ENCODE measurements at regions not wholly inside any gene's neighbourhood (a gene's known extent, or its start where the extent isn't known, plus 50 kb on each side); places are given as distances from the start of the nearest gene placed in this dataset.
"Not testable (repeated sequence)": the region's sequence is repeated elsewhere in the genome, so short reads cannot be mapped to it uniquely, and the experiment has no call there.

- no peak overlapping the region for H3K4me3 ChIP-seq (ENCODE audit: extremely low read depth, insufficient read depth, low read length, poor library complexity, severe bottlenecking)
- no peak overlapping the region for H3K27ac ChIP-seq (ENCODE audit: low read depth, low read length, severe bottlenecking)
- 95 to 100% methylated on average over 5 of the region's 8 CpGs for WGBS, 2 experiments (ENCODE audit: insufficient coverage in 2 of 2)
- H3K4me1 ChIP-seq (ENCODE audit: control insufficient read depth, insufficient read depth, low read length, poor library complexity, severe bottlenecking): no peaks in the 10 kb centered on the region
- H3K36me3 ChIP-seq (ENCODE audit: control insufficient read depth, insufficient read depth, low read length): no peaks in the 10 kb centered on the region
- H3K9me3 ChIP-seq (ENCODE audit: control insufficient read depth, low read length): peaks cover 8% of the 10 kb centered on the region
Measured at GRCh38 chr21:36611379-36611778, 87.5 kb upstream of the SIM2 start.

- Histone ChIP-seq H3K27ac (ENCODE audit: low read depth, low read length, severe bottlenecking) (no peak overlapping the region), H3K4me3 (ENCODE audit: extremely low read depth, insufficient read depth, low read length, poor library complexity, severe bottlenecking) (no peak overlapping the region), H3K9me3 (ENCODE audit: control insufficient read depth, low read length) (peaks cover 8% of the 10 kb centered on the region), H3K4me1 (ENCODE audit: control insufficient read depth, insufficient read depth, low read length, poor library complexity, severe bottlenecking) (no peaks in the 10 kb centered on the region), H3K36me3 (ENCODE audit: control insufficient read depth, insufficient read depth, low read length) (no peaks in the 10 kb centered on the region)
- 87 to 91% methylated on average over 10 of the region's 10 CpGs for WGBS, 2 experiments (ENCODE audit: insufficient coverage in 2 of 2)
Measured at GRCh38 chr21:36613059-36613458, 85.9 kb upstream of the SIM2 start.

GRCh38 chr21:36613554-36613953 is 85.4 kb upstream of the SIM2 start:
- WGBS, 2 experiments (ENCODE audit: insufficient coverage in 2 of 2): 76 to 91% methylated on average over 3 of the region's 3 CpGs
- H3K4me1 ChIP-seq (ENCODE audit: control insufficient read depth, insufficient read depth, low read length, poor library complexity, severe bottlenecking): no peaks in the 10 kb centered on the region
- no peaks in the 10 kb centered on the region for H3K36me3 ChIP-seq (ENCODE audit: control insufficient read depth, insufficient read depth, low read length)
- no peak overlapping the region for H3K27ac ChIP-seq (ENCODE audit: low read depth, low read length, severe bottlenecking)
- H3K4me3 ChIP-seq (ENCODE audit: extremely low read depth, insufficient read depth, low read length, poor library complexity, severe bottlenecking): no peak overlapping the region
- peaks cover 8% of the 10 kb centered on the region for H3K9me3 ChIP-seq (ENCODE audit: control insufficient read depth, low read length)

- 61% methylated on average over 3 of the region's 5 CpGs; no CpG with 5 or more reads in 1 of the 2 experiments for WGBS, 2 experiments (ENCODE audit: insufficient coverage in 2 of 2)
Measured at GRCh38 chr21:36615274-36615964, 83.5 kb upstream of the SIM2 start.

GRCh38 chr21:36616773-36617172 is 82.1 kb upstream of the SIM2 start:
- H3K4me3 ChIP-seq (ENCODE audit: extremely low read depth, insufficient read depth, low read length, poor library complexity, severe bottlenecking); H3K9me3 ChIP-seq (ENCODE audit: control insufficient read depth, low read length); H3K27ac ChIP-seq (ENCODE audit: low read depth, low read length, severe bottlenecking); H3K36me3 ChIP-seq (ENCODE audit: control insufficient read depth, insufficient read depth, low read length); H3K4me1 ChIP-seq (ENCODE audit: control insufficient read depth, insufficient read depth, low read length, poor library complexity, severe bottlenecking): not testable (repeated sequence)
- WGBS, 2 experiments (ENCODE audit: insufficient coverage in 2 of 2): 91 to 93% methylated on average over 9 to 13 of the region's 13 CpGs

More at GRCh38 chr21:36615274-36615964, 83.5 kb upstream of the SIM2 start:
- H3K9me3 ChIP-seq (ENCODE audit: control insufficient read depth, low read length): peaks cover 8% of the 10 kb centered on the region
- no peak overlapping the region for H3K27ac ChIP-seq (ENCODE audit: low read depth, low read length, severe bottlenecking)
- H3K36me3 ChIP-seq (ENCODE audit: control insufficient read depth, insufficient read depth, low read length): no peaks in the 10 kb centered on the region
- H3K4me1 ChIP-seq (ENCODE audit: control insufficient read depth, insufficient read depth, low read length, poor library complexity, severe bottlenecking): no peaks in the 10 kb centered on the region
- no peak overlapping the region for H3K4me3 ChIP-seq (ENCODE audit: extremely low read depth, insufficient read depth, low read length, poor library complexity, severe bottlenecking)

GRCh38 chr21:36621794-36622193 is 77.1 kb upstream of the SIM2 start:
- whole genome bisulfite sequencing, 2 experiments (ENCODE audit: insufficient coverage in 2 of 2): no CpG with 5 or more reads among the region's 1 CpG
- not testable (repeated sequence) for H3K4me1 ChIP-seq (ENCODE audit: control insufficient read depth, insufficient read depth, low read length, poor library complexity, severe bottlenecking); H3K27ac ChIP-seq (ENCODE audit: low read depth, low read length, severe bottlenecking); H3K36me3 ChIP-seq (ENCODE audit: control insufficient read depth, insufficient read depth, low read length); H3K9me3 ChIP-seq (ENCODE audit: control insufficient read depth, low read length); H3K4me3 ChIP-seq (ENCODE audit: extremely low read depth, insufficient read depth, low read length, poor library complexity, severe bottlenecking)

GRCh38 chr21:36624105-36624504 is 74.8 kb upstream of the SIM2 start:
- Histone ChIP-seq H3K4me3 (ENCODE audit: extremely low read depth, insufficient read depth, low read length, poor library complexity, severe bottlenecking) (no peak overlapping the region), H3K36me3 (ENCODE audit: control insufficient read depth, insufficient read depth, low read length) (no peaks in the 10 kb centered on the region), H3K9me3 (ENCODE audit: control insufficient read depth, low read length) (no peaks in the 10 kb centered on the region), H3K4me1 (ENCODE audit: control insufficient read depth, insufficient read depth, low read length, poor library complexity, severe bottlenecking) (no peaks in the 10 kb centered on the region), H3K27ac (ENCODE audit: low read depth, low read length, severe bottlenecking) (no peak overlapping the region)
- WGBS, 2 experiments (ENCODE audit: insufficient coverage in 2 of 2): 83 to 86% methylated on average over 1 to 4 of the region's 4 CpGs

GRCh38 chr21:36626791-36627190 is 72.1 kb upstream of the SIM2 start:
- H3K9me3 ChIP-seq (ENCODE audit: control insufficient read depth, low read length): no peaks in the 10 kb centered on the region
- no peak overlapping the region for H3K4me3 ChIP-seq (ENCODE audit: extremely low read depth, insufficient read depth, low read length, poor library complexity, severe bottlenecking)
- no peak overlapping the region for H3K27ac ChIP-seq (ENCODE audit: low read depth, low read length, severe bottlenecking)
- WGBS, 2 experiments (ENCODE audit: insufficient coverage in 2 of 2): 93% methylated on average over 3 of the region's 3 CpGs; no CpG with 5 or more reads in 1 of the 2 experiments
- no peaks in the 10 kb centered on the region for H3K36me3 ChIP-seq (ENCODE audit: control insufficient read depth, insufficient read depth, low read length)
- H3K4me1 ChIP-seq (ENCODE audit: control insufficient read depth, insufficient read depth, low read length, poor library complexity, severe bottlenecking): no peaks in the 10 kb centered on the region

GRCh38 chr21:36627242-36627641 is 71.7 kb upstream of the SIM2 start:
- no peaks in the 10 kb centered on the region for H3K9me3 ChIP-seq (ENCODE audit: control insufficient read depth, low read length)
- H3K4me3 ChIP-seq (ENCODE audit: extremely low read depth, insufficient read depth, low read length, poor library complexity, severe bottlenecking): no peak overlapping the region
- no peaks in the 10 kb centered on the region for H3K4me1 ChIP-seq (ENCODE audit: control insufficient read depth, insufficient read depth, low read length, poor library complexity, severe bottlenecking)
- H3K36me3 ChIP-seq (ENCODE audit: control insufficient read depth, insufficient read depth, low read length): no peaks in the 10 kb centered on the region
- no peak overlapping the region for H3K27ac ChIP-seq (ENCODE audit: low read depth, low read length, severe bottlenecking)
- 92 to 100% methylated on average over 1 to 2 of the region's 5 CpGs for WGBS, 2 experiments (ENCODE audit: insufficient coverage in 2 of 2)

- Histone ChIP-seq H3K9me3 (ENCODE audit: control insufficient read depth, low read length) (no peaks in the 10 kb centered on the region), H3K4me1 (ENCODE audit: control insufficient read depth, insufficient read depth, low read length, poor library complexity, severe bottlenecking) (no peaks in the 10 kb centered on the region), H3K27ac (ENCODE audit: low read depth, low read length, severe bottlenecking) (no peak overlapping the region), H3K36me3 (ENCODE audit: control insufficient read depth, insufficient read depth, low read length) (no peaks in the 10 kb centered on the region), H3K4me3 (ENCODE audit: extremely low read depth, insufficient read depth, low read length, poor library complexity, severe bottlenecking) (no peak overlapping the region)
- WGBS, 2 experiments (ENCODE audit: insufficient coverage in 2 of 2): 68 to 89% methylated on average over 2 to 3 of the region's 9 CpGs
Measured at GRCh38 chr21:36628106-36628505, 70.8 kb upstream of the SIM2 start.

- H3K4me3 ChIP-seq (ENCODE audit: extremely low read depth, insufficient read depth, low read length, poor library complexity, severe bottlenecking): no peak overlapping the region
- no peaks in the 10 kb centered on the region for H3K36me3 ChIP-seq (ENCODE audit: control insufficient read depth, insufficient read depth, low read length)
- no peak overlapping the region for H3K27ac ChIP-seq (ENCODE audit: low read depth, low read length, severe bottlenecking)
- no peaks in the 10 kb centered on the region for H3K9me3 ChIP-seq (ENCODE audit: control insufficient read depth, low read length)
- no peaks in the 10 kb centered on the region for H3K4me1 ChIP-seq (ENCODE audit: control insufficient read depth, insufficient read depth, low read length, poor library complexity, severe bottlenecking)
- WGBS, 2 experiments (ENCODE audit: insufficient coverage in 2 of 2): 92 to 96% methylated on average over 8 to 12 of the region's 13 CpGs
Measured at GRCh38 chr21:36628761-36629460, 70.0 kb upstream of the SIM2 start.
